GM18907 (cell line): ENCODE measurements at regions not wholly inside any gene's neighbourhood (a gene's known extent, or its start where the extent isn't known, plus 50 kb on each side); places are given as distances from the start of the nearest gene placed in this dataset.

Experiments
- ATAC-seq: cut with Tn5 transposase; IDR thresholded peaks from one replicate; pipeline ENCODE4 v1.9.1; 2021; ENCODE audit warnings: mild to moderate bottlenecking, moderate library complexity; ENCODE audit not compliant: unreplicated experiment

DNA sequence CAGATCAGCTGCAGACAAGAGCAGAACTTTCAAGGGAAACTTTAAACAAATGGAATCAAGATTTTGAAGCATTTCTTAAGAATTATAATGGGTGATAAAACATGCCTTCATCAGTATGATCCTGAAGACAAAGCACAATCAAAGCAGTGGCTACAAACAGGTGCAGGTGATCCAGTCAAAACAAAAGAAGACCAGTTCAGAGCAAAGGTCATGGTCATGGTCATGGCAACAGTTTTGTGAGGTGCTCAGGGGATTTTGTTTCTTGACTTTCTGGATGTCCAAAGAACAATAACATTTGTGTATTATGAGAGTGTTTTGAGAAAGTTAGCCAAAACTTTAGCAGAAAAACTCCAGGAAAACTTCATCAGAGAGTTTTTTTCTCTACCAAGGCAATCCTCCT, 681.7 kb upstream of the PTBP2 start:
- ATAC-seq: no peak

DNA sequence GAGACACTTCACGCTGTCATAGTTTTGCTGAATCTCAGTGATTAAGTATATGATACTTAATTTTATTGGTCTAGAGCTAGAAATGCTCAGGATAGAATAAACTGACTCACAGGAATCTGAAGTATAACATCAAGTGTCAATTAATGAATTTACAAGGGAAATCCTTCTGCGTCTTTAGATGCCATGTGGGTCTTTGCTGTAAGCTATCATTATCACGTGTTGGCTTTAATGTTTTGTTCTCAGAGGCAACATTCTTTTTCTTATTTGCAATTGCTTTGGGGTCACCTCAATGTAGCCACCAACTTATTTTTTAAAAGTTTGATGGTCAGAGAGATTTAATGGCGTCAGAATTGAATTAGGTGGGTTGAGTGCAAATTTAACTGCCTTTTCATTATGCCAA, 680.1 kb upstream of the PTBP2 start:
- ATAC-seq: no peak

DNA sequence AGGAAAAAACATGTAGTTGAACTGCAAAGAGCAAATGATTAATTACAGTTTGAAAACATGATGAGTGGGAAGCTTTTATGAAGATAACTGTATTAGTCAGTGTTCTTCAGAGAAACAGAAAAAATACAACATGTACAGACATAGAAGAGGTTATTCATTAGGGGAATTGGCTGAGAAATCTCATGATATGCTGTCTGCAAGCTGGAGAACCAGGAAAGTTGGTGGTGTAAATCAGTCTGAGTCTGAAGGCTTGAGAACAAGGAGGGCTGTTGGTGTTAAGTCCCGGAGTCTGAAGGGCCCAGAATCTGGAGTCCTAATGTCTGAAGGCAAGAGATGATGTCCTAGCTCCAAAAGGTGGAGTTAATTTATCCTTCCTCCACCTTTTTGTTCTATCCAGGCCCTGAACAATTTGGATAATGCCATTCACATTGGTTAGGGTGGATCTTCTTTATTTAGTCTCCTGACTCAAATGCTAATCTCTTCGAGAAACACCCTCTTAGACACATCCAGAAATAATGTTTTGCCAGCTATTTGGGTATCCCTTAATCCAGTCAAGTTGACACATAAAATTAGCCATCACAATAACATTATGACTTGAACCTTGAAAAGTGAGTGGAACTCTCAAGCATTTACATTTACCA, 672.9 kb upstream of the PTBP2 start:
- ATAC-seq: no peak

DNA sequence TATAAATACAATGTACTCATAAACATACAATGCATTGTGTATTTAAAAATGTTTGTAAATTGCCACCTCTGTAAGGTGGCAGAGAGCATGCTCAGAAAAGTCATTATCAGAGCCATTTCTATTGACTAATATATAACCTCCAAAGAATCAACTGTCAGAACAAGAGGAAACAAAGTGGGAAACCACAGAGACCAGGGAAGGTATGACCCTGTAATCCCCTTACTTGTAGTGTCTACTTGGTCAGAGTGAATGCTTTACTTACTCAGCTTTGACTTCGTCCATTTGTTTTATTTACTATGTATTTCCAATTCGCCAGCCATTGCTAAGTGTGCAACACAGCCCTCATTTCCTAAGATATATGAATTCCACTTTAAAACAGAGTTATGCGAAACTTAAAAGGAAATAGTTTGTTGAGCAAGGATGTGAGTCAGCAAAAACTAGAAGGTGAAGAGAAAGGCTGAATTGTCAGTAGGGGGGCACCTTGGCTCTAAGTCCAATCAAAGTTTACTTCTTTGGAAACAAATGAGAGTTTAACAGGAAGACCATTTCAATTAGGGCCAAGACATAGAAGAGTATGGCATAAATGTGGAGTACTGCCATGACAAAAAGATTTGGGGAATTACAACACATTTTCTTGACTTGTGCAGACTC, 671.7 kb upstream of the PTBP2 start:
- ATAC-seq: no peak

DNA sequence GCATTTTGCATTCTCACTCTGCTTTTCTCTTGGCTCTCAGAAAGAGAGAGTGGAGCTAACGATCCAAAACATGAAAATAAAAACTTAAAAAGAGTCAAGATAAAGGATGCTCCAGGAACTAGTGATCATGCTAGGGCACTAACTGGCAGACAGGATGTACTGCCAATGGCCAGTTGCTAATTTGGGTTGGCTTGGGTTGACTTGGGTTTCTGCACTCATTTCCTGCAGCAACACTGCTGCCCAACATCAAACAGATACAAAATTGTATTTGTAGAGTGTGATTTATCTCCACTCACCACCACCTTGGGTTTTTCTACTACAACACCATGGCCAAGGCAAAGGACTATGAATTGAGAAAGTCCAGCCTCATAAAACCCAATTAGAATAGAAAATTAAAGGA, 662.3 kb upstream of the PTBP2 start:
- ATAC-seq: no peak

DNA sequence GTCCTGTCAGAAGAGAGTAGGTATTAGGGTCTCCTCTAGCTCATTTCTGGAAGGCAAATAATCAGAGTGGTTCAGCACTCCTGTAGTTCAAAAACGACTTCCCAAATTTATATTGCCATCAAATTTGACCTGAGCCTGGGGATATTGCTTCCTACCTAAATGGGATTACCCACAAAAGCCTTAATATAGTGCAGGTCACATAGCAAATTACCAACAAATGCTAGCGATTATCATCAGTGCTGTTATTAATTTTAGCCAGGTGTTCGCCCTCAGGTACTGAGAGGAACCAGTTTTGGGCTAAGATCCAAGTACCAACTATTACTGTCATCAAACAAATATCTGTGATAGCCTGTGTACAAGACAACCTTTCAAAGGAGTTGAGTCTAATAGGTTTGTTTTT, 661.8 kb upstream of the PTBP2 start:
- no peak for ATAC-seq

DNA sequence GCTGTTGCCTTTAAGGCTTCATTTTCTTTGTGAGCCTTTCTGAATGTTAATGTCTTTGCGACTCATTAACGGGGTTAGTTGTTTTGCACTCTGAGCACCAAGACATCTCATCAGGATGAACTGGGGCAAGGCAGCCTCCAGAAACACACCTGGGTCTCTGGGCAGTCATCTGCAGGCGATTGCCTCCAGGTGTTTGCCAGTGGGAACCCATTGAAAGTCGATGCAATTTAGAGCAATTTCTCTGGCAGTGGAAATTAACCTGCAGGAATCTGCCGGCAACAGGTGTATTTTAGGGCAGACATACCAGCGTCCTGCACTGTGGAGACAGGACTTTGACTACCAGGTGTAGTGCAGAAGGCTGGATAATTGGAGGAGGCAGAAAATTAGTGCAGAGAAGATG, 661.0 kb upstream of the PTBP2 start:
- ATAC-seq: no peak

DNA sequence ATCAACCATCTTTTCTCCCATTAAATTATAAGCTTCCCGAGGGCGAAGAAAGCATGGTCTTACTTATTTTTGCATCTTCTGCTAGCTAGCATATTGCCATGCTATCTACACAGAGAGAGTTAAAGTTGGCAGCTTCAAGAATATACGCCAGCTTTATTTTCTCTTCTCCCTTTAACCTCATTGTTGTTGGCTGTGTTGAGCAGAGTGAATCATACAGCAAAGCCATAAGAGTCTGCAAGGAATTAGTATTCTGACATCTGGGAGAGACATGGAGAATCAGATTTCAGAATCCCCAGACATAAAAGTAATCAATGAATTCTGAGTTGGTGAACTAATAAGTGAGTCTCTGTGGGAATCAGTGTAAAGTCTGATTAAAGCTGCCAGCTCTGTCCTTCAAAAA, 649.6 kb upstream of the PTBP2 start:
- ATAC-seq: no peak

DNA sequence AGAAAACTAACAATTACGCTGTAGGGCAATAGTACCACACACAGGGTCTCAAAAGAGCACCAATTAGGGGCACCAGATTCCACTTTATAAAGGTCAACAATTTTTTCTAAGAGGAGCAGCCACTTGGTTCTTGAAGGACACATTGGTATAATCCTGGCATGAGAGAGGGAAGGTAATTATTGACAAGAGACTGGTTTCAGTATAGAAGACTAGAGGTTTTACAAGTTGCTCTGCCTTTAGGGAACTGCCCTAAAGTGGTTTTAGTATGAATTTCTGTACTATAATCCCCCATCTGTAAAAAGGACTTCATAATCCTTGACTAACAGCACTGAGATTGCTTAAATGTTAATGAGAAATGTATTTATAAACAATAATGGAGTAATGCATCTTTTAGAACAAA, 648.5 kb upstream of the PTBP2 start:
- peak; percentile 83 for ATAC-seq

DNA sequence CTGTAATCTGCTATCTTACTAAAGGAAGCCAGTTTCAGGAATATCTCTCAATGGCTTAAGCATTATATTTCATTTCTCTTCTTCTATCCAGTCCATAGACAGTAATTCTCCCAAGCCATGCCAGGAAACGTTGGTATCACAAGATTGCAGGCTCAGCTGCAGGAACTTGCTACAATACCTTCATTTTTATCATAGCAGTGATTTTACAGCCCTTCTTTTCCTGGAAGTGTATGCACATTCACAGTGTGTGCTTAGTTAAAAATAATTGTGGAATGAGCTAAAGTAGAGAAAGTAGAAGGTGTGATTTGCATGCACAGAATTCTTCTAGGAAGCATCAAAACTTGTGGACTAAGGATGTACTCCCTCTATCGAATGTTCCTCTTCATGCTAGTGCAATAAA, 647.2 kb upstream of the PTBP2 start:
- no peak for ATAC-seq

DNA sequence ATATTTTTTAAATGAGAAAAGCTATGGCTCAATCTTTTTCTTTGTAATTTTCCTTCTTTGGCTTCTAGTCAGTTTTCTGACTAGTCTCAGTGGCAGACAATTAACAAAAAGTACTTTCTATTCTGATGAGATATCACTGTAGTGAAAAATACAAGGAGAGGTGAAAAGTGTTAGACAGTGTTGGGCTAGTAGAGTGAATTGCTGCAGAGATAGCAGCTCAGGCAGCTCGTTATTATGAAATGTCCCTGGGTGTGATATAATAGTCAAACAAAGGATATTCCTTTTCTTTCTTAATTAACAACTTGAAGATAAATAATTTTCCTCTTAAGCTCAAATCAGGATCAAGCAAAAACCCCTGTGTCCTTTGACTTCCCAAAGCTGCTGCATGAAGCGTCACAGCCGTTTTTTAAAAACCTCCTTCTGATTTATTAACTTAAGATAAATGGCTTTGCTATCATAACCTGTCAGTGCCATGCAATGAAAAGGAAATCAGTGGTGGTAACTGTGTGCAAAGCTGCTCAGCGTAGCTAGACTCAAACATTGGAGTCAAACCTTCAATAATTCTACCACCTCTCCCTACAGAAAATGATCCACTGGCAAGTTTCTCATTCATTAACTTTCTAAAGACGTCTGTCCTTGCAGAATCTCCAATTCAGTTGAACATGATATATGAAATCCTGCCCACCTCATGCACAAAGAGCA, 646.6 kb upstream of the PTBP2 start:
- no peak for ATAC-seq

DNA sequence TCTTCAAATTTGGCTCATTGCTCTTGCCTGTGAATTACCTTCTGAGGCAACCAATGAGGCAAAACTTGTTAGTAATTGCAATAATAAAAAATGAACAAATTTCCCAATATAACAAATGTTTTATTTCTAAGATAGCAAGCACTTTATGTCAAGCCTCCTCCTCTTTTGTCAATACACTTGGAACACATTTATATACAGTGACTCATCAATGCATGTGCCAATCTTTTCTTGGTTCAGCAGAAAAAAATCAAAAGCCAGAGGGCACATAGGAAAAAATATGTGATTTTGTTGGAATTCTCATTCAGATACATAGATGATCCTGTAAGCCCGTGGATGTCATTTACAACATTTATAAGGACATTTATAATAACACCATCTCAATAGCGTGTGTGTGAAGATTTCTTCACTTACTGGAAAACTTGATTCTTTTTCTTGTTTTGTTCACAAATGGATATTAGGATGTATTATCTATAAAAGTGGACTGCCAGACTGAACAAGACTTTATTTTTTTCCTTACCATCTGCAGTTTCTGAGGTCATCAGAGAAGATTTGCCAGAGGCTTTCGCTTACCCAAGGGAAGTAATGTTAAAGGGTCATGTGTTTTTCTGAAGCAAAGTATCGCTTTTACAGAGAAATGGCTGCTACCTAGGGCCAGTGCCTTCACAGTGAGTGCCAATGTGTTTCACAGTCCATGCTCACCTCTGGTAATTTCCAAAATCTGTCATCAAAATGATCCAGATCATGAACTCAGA, 645.7 kb upstream of the PTBP2 start:
- no peak for ATAC-seq

DNA sequence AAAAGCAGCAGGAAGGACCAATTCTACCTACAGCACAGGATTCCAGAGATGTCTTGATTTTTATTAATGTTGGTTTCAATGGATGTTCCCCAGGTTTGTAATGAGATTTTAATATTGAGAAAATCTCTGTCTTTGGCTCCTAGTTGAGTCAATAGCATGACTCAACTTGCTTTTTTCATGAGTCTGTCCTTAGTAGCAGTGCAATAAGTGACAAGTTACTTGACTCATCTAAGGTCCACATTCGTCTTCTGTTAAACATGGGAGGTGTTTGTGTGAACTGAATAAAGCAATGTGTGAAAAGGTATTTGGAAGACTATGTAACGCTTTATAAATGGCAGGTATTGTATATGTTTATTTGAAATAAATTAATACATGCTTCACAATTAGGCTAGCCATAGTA, 645.0 kb upstream of the PTBP2 start:
- ATAC-seq: no peak

DNA sequence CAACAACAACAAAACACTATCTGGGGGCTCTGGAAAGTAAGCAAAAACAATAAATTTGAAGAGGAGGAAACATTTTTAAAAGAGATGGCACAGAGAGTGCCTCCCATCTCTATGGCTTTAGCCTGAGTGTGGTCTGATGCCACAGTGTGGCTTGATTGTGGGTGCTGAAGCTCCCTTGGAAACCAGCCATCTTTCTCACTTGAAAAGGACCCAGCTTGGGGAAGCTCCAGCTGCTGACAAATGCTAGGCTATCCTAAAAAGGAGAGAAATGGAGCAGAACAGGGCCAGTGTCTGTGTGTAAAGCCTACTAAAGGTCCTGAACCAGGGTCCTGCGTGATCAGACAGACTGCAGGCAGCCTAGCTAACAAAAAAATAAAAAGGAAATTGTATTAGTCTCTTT, 642.0 kb upstream of the PTBP2 start:
- ATAC-seq: no peak

DNA sequence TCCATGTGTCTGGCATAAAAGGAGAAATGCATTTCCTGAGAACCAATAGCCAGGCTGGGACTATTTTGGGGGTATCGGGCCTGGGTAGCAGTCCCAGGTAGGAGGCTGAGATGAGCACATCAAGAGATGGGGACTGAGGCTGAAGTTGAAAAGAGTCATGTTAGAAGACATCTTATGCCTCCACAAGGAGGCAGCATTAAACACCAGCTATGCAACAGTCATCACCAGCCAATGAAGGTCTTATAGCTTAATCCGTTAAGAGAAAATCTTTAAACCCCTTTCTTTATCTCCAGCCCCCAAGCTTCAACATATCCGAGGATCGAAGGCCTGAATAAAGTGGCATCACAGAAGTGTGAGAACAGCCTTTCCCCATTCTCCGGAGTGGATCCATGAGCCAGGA, 640.7 kb upstream of the PTBP2 start:
- ATAC-seq: no peak

DNA sequence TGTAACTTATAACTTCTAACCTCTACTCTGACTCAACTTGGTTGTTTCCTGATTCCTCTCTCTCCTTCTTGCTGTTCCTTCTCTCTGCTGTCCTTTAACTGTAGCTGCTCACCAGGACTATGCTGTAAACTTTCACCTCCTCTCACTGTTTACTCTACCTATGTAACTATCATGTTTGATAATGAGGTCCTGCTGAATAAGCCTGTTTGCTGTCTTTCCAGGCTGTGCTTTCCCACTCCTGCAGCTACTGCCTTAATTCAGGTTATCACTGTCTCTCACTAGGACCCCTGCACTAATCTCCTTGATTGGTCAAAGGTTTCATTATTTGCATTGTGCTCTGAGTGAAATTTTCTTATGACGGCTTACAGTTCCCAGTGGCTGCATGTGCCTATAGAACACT, 633.9 kb upstream of the PTBP2 start:
- ATAC-seq: no peak

DNA sequence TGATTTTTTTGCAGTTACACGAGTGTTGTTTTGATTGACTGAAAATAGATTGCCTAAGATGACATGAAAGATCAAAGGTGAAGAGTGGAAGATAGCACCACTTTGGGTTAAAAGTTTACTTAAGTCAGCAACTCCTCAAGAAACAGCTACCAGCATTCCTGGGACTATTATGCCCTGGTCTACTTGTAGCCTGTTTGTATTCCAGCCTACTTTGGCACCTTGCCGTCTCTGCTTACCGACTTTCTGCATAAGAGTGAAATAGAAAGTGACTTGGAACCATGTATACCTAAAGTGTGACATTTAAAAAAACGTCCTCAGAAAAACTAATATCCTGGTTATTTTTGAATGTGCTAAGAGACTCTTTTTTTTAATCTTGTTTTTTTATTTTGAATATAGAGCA, 631.5 kb upstream of the PTBP2 start:
- no peak for ATAC-seq

DNA sequence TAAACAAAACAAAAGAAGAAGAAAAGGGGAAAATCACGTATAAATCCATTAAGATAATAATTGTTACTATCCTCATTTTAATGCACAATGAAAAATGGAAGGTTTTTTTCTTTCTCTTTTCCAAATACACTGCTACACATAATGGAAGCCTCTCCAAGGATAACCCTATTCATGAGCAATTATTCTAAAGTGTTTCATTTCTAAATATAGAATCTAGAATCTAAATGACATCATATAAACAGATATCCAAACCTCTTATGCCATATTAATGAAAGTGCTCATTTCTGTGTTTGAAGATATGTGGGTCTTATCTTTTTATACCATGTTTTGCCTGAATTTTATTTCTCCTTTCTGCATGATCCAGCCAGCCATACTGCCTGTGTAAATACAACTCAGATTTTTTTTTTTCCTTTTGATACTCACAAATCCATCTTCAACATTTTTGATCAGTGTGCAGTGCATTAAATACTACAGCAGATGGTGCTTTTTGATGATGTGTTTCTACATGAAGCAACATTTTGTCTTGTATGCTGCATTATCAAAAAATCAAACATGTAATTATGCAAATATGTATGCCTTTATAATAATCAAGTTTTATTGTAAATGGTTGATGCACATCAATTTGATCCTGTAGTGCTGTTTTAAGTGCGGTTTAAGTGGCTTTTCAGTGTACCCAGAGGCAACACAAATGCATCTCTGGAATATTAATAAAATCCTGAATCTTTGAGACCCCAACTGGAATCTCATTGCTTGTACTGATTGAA, 625.6 kb upstream of the PTBP2 start:
- ATAC-seq: no peak

DNA sequence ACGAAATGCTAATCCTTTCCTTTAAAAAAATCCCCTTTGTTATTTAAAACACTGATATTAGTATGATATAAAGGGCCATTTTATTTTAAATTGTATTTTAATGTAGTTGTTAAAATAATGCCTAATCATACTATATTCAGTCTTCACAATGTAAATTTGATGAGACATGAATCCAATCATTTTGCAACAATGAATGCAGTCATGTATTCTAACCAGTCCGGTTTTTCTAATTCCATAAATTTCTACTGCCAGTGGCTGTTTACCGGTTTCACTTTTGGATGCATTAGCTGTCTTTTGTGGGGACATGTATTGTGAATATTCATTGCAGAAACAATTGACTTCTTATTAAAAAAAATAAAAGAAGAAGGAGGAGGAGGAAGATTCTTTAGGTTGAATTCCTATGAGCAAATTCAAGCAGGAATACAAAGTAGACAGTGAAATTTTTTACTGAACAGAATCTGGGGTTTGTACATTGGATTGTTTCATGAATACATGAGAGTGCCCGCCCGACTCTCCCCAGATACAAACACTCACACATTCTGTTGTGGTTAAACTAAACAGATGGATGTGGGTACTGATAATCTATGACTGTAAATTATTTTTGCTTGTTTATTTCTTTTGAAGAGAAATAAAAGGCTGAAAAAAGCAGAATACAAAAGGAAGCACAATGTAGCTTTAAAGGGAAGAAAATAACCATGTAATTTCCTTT, 624.8 kb upstream of the PTBP2 start:
- ATAC-seq: no peak

DNA sequence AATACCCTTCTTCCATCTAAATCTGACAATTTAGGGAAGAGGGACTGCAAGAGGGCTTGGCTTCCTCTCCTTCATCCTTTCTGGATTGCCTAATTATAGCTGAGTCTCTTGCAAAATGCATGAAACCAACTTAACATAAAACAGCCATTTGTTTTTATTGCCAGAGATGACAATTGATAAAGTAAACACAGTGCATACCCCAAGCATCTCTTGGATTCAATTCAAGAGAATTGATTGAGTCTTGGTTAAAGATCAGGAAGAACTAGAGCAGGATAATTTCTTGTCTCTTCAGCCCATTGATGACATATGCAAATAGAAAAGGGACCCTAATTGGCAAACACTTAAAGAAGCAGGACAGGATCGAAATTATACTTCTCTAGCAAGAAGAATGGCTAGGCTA, 617.1 kb upstream of the PTBP2 start:
- ATAC-seq: no peak
